ENCODE measurements at regions not wholly inside any gene's neighbourhood (a gene's known extent, or its start where the extent isn't known, plus 50 kb on each side); places are given as distances from the start of the nearest gene placed in this dataset.
A peak's percentile ranks its signal among the peaks of the same experiment; 100 is the strongest.

GRCh38 chr1:212166244-212166643 is 119.0 kb upstream of the PPP2R5A start:
- H3K4me3 Mint-ChIP-seq, result no peak overlapping the region
- H3K9ac ChIP-seq (ENCODE audit: insufficient read depth, low read length, poor library complexity, severe bottlenecking), result no peak overlapping the region
- H3K4me3 ChIP-seq (replicated peaks in 1 of 3; ENCODE audit: low read depth in 2 of 3, low read length in 3 of 3), result no peak overlapping the region
- H3K4me1 Mint-ChIP-seq, result peaks cover 8% of the 10 kb centered on the region
- DNase-seq, result no peak
- H3K4me1 ChIP-seq (ENCODE audit: control insufficient read depth in 1 of 2, insufficient read depth in 2 of 2, low read length in 2 of 2), result peaks cover 8% of the 10 kb centered on the region in 2 donors
- TF ChIP-seq, protein P1, sequence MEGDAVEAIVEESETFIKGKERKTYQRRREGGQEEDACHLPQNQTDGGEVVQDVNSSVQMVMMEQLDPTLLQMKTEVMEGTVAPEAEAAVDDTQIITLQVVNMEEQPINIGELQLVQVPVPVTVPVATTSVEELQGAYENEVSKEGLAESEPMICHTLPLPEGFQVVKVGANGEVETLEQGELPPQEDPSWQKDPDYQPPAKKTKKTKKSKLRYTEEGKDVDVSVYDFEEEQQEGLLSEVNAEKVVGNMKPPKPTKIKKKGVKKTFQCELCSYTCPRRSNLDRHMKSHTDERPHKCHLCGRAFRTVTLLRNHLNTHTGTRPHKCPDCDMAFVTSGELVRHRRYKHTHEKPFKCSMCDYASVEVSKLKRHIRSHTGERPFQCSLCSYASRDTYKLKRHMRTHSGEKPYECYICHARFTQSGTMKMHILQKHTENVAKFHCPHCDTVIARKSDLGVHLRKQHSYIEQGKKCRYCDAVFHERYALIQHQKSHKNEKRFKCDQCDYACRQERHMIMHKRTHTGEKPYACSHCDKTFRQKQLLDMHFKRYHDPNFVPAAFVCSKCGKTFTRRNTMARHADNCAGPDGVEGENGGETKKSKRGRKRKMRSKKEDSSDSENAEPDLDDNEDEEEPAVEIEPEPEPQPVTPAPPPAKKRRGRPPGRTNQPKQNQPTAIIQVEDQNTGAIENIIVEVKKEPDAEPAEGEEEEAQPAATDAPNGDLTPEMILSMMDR (IDR thresholded peaks at IDR 0.05), result no peak
- no peak overlapping the region for H2AFZ ChIP-seq (ENCODE audit: insufficient read depth, low read depth, low read length, poor library complexity, severe bottlenecking)
- no peaks in the 10 kb centered on the region for H4K20me1 ChIP-seq (ENCODE audit: insufficient read depth, low read length)
- H3K9me3 ChIP-seq (replicated peaks in 1 of 2; ENCODE audit: control insufficient read depth in 1 of 2, insufficient read depth in 1 of 2, low read length in 2 of 2), result no peaks in the 10 kb centered on the region
- no peaks in the 10 kb centered on the region for H3K79me2 ChIP-seq (ENCODE audit: insufficient read depth, low read length)
- no peak overlapping the region for H3K4me2 ChIP-seq (replicated peaks; ENCODE audit: extremely low read depth, low read length, poor library complexity, severe bottlenecking)
- H3K27me3 Mint-ChIP-seq (ENCODE audit: low read depth in 3 of 3), result peaks cover 0 to 2% (median 0%) of the 10 kb centered on the region in 3 donors
- no peaks in the 10 kb centered on the region for H3K36me3 Mint-ChIP-seq
- no peak overlapping the region for H3K27ac Mint-ChIP-seq
- no peaks in the 10 kb centered on the region for H3K9me3 Mint-ChIP-seq
- H3K36me3 ChIP-seq (replicated peaks in 1 of 2; ENCODE audit: control insufficient read depth in 1 of 2, insufficient read depth in 2 of 2, low read length in 2 of 2), result no peaks in the 10 kb centered on the region
- H3K27me3 ChIP-seq (ENCODE audit: control insufficient read depth in 2 of 2, insufficient read depth in 2 of 2, low read length in 2 of 2), result no peaks in the 10 kb centered on the region
- no peak overlapping the region for H3K27ac ChIP-seq (ENCODE audit: low read depth in 1 of 2, low read length in 2 of 2)
- 46% methylated on average over 2 of the region's 4 CpGs for WGBS (ENCODE audit: insufficient coverage)
- intact Hi-C loops (cut with micrococcal nuclease), result no loop called here

GRCh38 chr1:212166644-212167043 is 118.6 kb upstream of the PPP2R5A start:
- TF ChIP-seq, protein P1 (IDR thresholded peaks at IDR 0.05), result no peak
- Histone ChIP-seq H3K4me3 (replicated peaks in 1 of 3; ENCODE audit: low read depth in 2 of 3, low read length in 3 of 3) (no peak overlapping the region), H3K79me2 (ENCODE audit: insufficient read depth, low read length) (no peaks in the 10 kb centered on the region), H3K27me3 (ENCODE audit: control insufficient read depth in 2 of 2, insufficient read depth in 2 of 2, low read length in 2 of 2) (no peaks in the 10 kb centered on the region), H3K4me2 (replicated peaks; ENCODE audit: extremely low read depth, low read length, poor library complexity, severe bottlenecking) (peak overlapping the region; percentile 48), H3K9ac (ENCODE audit: insufficient read depth, low read length, poor library complexity, severe bottlenecking) (no peak overlapping the region), H4K20me1 (ENCODE audit: insufficient read depth, low read length) (no peaks in the 10 kb centered on the region), H3K27ac (ENCODE audit: low read depth in 1 of 2, low read length in 2 of 2) (no peak overlapping the region), H2AFZ (ENCODE audit: insufficient read depth, low read depth, low read length, poor library complexity, severe bottlenecking) (peak overlapping the region; percentile 38), H3K36me3 (replicated peaks in 1 of 2; ENCODE audit: control insufficient read depth in 1 of 2, insufficient read depth in 2 of 2, low read length in 2 of 2) (no peaks in the 10 kb centered on the region), H3K4me1 (ENCODE audit: control insufficient read depth in 1 of 2, insufficient read depth in 2 of 2, low read length in 2 of 2) (peaks cover 8% of the 10 kb centered on the region in 2 donors), H3K9me3 (replicated peaks in 1 of 2; ENCODE audit: control insufficient read depth in 1 of 2, insufficient read depth in 1 of 2, low read length in 2 of 2) (no peaks in the 10 kb centered on the region)
- 0% methylated on average over 1 of the region's 2 CpGs for WGBS (ENCODE audit: insufficient coverage)
- peaks cover 0 to 2% (median 0%) of the 10 kb centered on the region in 3 donors for H3K27me3 Mint-ChIP-seq (ENCODE audit: low read depth in 3 of 3)
- no peak overlapping the region for H3K4me3 Mint-ChIP-seq
- intact Hi-C loops (cut with micrococcal nuclease), result no loop called here
- no peaks in the 10 kb centered on the region for H3K36me3 Mint-ChIP-seq
- no peak for DNase-seq
- peak overlapping the region in 1 of 7 donors; percentile 2 for H3K27ac Mint-ChIP-seq
- peaks cover 8% of the 10 kb centered on the region for H3K4me1 Mint-ChIP-seq
- no peaks in the 10 kb centered on the region for H3K9me3 Mint-ChIP-seq
